A673 (cell line): ENCODE measurements at regions not wholly inside any gene's neighbourhood (a gene's known extent, or its start where the extent isn't known, plus 50 kb on each side); places are given as distances from the start of the nearest gene placed in this dataset.

ENCODE experiments used
- BruUV-seq: library from RNA; stranded (reverse); fragments of 400-500 nt; replicated peaks from 2 replicates; lab custom pipeline; 2021; lab: Mats Ljungman, UMichigan
- CTCF ChIA-PET: fragments of 300-600 bp; sonication (Branson Sonifier 250); formaldehyde crosslinking; loops from one replicate; lab custom pipeline; 2022; ENCODE audit warnings: antibody characterized with exemption; lab: Charles Lee
- POLR2A ChIA-PET: fragments of 300-600 bp; sonication (Branson Sonifier 250); formaldehyde crosslinking; loops from one replicate; lab custom pipeline; 2022; ENCODE audit warnings: antibody characterized with exemption; ENCODE audit not compliant: low non-redundant PET; lab: Charles Lee
- DNase-seq: peaks from one replicate; pipeline ENCODE4 v3.0.0-alpha.2; 2015; ENCODE audit warnings: low spot score
- H3K27ac ChIP-seq: fragments of 200-600 bp; sonication (generic); 2 replicates; pipeline ENCODE4 v1.5.1; 2016; ENCODE audit warnings: mixed run types, low read depth, mild to moderate bottlenecking, mixed read lengths, antibody characterized with exemption, low read length; ENCODE audit not compliant: poor library complexity, severe bottlenecking
- H3K27me3 ChIP-seq: fragments of 200-600 bp; sonication (generic); replicated peaks from 2 replicates; pipeline ENCODE4 v1.6.1; 2017; ENCODE audit warnings: mixed run types, low read depth, mild to moderate bottlenecking, mixed read lengths, antibody characterized with exemption, low read length; ENCODE audit not compliant: insufficient read depth, poor library complexity
- H3K36me3 ChIP-seq: fragments of 200-600 bp; sonication (generic); 2 replicates; pipeline ENCODE4 v1.6.1; 2016; ENCODE audit warnings: mixed run types, mild to moderate bottlenecking, mixed read lengths, antibody characterized with exemption, low read length; ENCODE audit not compliant: insufficient read depth, poor library complexity, severe bottlenecking
- H3K4me1 ChIP-seq: fragments of 200-600 bp; sonication (generic); 2 replicates; pipeline ENCODE4 v1.6.1; 2017; ENCODE audit warnings: mixed run types, mild to moderate bottlenecking, mixed read lengths, antibody characterized with exemption, low read length; ENCODE audit not compliant: insufficient read depth, poor library complexity, severe bottlenecking
- H3K4me3 ChIP-seq: fragments of 200-600 bp; sonication (generic); 2 replicates; pipeline ENCODE4 v1.5.1; 2016; ENCODE audit warnings: low read depth, mixed run types, mild to moderate bottlenecking, mixed read lengths, low read length; ENCODE audit not compliant: poor library complexity, severe bottlenecking
- H3K9me3 ChIP-seq: fragments of 200-600 bp; sonication (generic); 2 replicates; pipeline ENCODE4 v1.6.1; 2016; ENCODE audit warnings: mixed run types, low read depth, mild to moderate bottlenecking, mixed read lengths, antibody characterized with exemption, low read length; ENCODE audit not compliant: poor library complexity, severe bottlenecking
- EZH2 ChIP-seq: fragments of 200-600 bp; sonication (generic); IDR thresholded peaks from 2 replicates; pipeline ENCODE4 v1.6.1; 2017; ENCODE audit warnings: borderline replicate concordance, low read depth, mild to moderate bottlenecking, mixed read lengths, antibody characterized with exemption, low read length; ENCODE audit not compliant: poor library complexity, severe bottlenecking
- intact Hi-C: fragments of 100-400 bp; cut with micrococcal nuclease; formaldehyde crosslinking; loops from one replicate; pipeline ENCODE4 v1.10.0; 2022; ENCODE audit not compliant: unreplicated experiment
- TF ChIP-seq, protein P1 (sequence below): fragments of 300-800, 200-600 bp; sonication (generic); conservative IDR thresholded peaks from 2 replicates; pipeline ENCODE4 v1.5.1; 2017; ENCODE audit warnings: low read depth, mild to moderate bottlenecking, antibody characterized with exemption, low read length, moderate library complexity, mixed read lengths

DNA sequence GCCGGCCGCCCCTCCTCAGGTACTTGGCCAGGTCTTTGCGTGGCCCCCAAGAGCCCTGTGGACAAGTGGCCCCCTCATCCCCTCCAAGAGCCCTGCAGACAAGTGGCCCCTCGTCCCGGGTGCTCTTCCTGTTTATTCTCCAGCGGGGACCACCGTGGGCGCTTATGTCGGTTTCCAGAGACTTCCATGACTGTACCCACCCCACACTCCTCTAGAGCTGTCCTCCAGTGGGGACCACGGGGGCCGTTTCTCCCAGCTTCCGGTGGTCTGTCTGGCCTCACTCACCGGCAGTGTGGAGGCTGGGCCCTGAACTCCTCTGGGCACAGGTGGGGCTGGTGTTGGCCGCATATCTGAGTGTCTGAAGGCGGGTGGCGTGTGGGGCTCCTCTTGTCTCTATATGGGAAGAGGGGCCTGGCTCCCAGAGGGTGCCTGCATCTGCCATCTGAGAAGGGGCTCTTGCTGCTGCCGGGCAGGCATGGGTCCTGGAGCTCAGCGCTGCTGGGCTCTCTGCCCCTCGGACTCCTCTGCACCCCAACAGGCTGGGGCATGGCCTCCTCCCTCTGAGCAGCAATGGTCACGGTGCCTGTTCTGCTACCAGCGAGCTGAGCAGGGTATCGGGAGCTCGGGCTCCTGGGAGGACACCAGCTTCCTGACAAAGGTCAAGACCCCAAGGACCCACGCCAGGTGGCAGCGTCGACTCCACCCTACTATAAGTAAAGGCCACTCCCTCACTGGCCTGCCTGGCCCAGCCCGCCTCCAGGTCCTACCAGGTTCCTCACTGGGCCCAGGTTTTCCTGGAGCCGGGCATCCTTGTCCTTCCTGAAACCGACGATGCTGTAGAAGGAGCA, 1264.3 kb downstream of the BRD1 start:
- intact Hi-C loops: no loop called here
- TF ChIP-seq EZH2: no peak
- TF ChIP-seq, protein P1, sequence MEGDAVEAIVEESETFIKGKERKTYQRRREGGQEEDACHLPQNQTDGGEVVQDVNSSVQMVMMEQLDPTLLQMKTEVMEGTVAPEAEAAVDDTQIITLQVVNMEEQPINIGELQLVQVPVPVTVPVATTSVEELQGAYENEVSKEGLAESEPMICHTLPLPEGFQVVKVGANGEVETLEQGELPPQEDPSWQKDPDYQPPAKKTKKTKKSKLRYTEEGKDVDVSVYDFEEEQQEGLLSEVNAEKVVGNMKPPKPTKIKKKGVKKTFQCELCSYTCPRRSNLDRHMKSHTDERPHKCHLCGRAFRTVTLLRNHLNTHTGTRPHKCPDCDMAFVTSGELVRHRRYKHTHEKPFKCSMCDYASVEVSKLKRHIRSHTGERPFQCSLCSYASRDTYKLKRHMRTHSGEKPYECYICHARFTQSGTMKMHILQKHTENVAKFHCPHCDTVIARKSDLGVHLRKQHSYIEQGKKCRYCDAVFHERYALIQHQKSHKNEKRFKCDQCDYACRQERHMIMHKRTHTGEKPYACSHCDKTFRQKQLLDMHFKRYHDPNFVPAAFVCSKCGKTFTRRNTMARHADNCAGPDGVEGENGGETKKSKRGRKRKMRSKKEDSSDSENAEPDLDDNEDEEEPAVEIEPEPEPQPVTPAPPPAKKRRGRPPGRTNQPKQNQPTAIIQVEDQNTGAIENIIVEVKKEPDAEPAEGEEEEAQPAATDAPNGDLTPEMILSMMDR: no peak
- H3K27me3 ChIP-seq: no peaks in the 10 kb centered on the region
- H3K36me3 ChIP-seq: no peaks in the 10 kb centered on the region
- H3K27ac ChIP-seq: no peak overlapping the region
- no peaks in the 10 kb centered on the region for H3K9me3 ChIP-seq
- POLR2A ChIA-PET: no interaction called here
- BruUV-seq: no TSS peak
- peaks cover 18% of the 10 kb centered on the region for H3K4me1 ChIP-seq
- H3K4me3 ChIP-seq: no peak overlapping the region
- CTCF ChIA-PET: no interaction called here
- DNase-seq: no peak

DNA sequence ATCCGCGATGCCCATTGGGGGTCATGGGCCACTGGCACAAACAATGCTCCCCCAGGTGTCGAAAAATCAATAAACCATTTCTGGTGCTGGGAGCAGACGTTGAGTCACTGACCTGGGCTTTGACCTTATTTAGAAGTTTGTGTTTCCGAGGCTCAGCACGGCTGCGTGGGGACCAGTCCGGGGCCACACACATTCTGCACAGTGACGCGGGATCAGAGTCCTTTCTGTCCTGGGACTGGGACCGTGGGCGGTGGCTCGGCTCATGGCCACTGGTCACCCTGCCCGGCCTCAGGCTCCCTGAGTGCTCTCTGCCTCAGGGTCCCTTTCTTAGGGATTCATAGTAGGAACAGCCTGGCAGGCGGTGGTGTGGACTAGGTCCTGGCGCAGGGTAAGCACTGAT, 1266.0 kb downstream of the BRD1 start:
- no TSS peak for BruUV-seq
- Histone ChIP-seq H3K36me3 (no peaks in the 10 kb centered on the region), H3K27me3 (no peaks in the 10 kb centered on the region), H3K27ac (no peak overlapping the region), H3K4me1 (peaks cover 2% of the 10 kb centered on the region), H3K4me3 (no peak overlapping the region), H3K9me3 (no peaks in the 10 kb centered on the region)
- POLR2A ChIA-PET: no interaction called here
- CTCF ChIA-PET: no interaction called here
- intact Hi-C loops: no loop called here
- DNase-seq: no peak
- no peak for TF ChIP-seq EZH2
- TF ChIP-seq, protein P1: no peak

DNA sequence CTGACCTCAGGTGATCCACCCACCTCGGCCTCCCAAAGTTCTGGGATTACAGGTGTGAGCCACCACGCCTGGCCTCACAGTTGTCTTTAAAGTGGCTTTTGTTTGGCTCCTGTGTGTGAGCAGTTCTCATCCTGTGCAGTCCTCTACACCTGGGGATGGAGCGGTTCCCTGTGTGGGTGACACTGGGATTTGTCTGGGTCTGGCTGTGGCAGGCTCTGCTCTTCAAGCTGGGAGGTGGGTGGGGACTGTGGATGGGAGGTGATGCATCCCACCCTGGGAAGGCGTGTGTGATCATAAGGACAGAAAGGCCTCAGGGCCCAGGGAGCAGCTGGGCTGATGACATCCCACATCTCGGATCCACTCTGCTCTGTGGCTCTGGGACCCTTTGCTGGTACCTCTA, 1266.8 kb downstream of the BRD1 start:
- H3K36me3 ChIP-seq: no peaks in the 10 kb centered on the region
- no peak for TF ChIP-seq EZH2
- TF ChIP-seq, protein P1: no peak
- H3K27ac ChIP-seq: no peak overlapping the region
- POLR2A ChIA-PET: no interaction called here
- no peaks in the 10 kb centered on the region for H3K27me3 ChIP-seq
- no peak overlapping the region for H3K4me3 ChIP-seq
- peaks cover 5% of the 10 kb centered on the region for H3K4me1 ChIP-seq
- H3K9me3 ChIP-seq: no peaks in the 10 kb centered on the region
- no peak for DNase-seq
- intact Hi-C loops: no loop called here
- CTCF ChIA-PET: no interaction called here
- BruUV-seq: no TSS peak
